K562 (cell line): ENCODE measurements at regions not wholly inside any gene's neighbourhood (a gene's known extent, or its start where the extent isn't known, plus 50 kb on each side); places are given as distances from the start of the nearest gene placed in this dataset.

Experiments
- ARHGAP35 ChIP-seq: fragments of 450-650 bp; IDR thresholded peaks from 2 replicates; pipeline ENCODE4 v1.6.1; 2018; ENCODE audit not compliant: partially characterized antibody
- ARID2 ChIP-seq: fragments of 450-650 bp; IDR thresholded peaks from 2 replicates; pipeline ENCODE4 v1.6.1; 2017; ENCODE audit warnings: antibody characterized with exemption, mild to moderate bottlenecking
- ATF7 ChIP-seq: fragments of 450-650 bp; IDR thresholded peaks from 2 replicates; pipeline ENCODE4 v1.7.1; 2014; ENCODE audit warnings: mild to moderate bottlenecking, moderate library complexity
- FOXA1 ChIP-seq: fragments of 450-650 bp; IDR thresholded peaks from 2 replicates; pipeline ENCODE4 v1.6.1; 2016; ENCODE audit warnings: mild to moderate bottlenecking, borderline replicate concordance
- FOXM1 ChIP-seq, 2 experiments: fragments of 450-650 bp in 1 of 2; sonication (generic) in 1 of 2; formaldehyde crosslinking in 1 of 2; IDR thresholded peaks; 2 replicates each; pipeline versions ENCODE4 v1.6.1 to v1.9.0; 2017 to 2022; ENCODE audit warnings: low read depth in 2 of 2, mild to moderate bottlenecking in 2 of 2, missing genetic modification reagents in 1 of 2, moderate library complexity in 1 of 2
- FUS ChIP-seq: fragments of 200-400 bp; formaldehyde crosslinking; optimal IDR thresholded peaks from 2 replicates; pipeline ENCODE3; 2017; ENCODE audit warnings: low read depth, low read length
- NFIC ChIP-seq: fragments of 450-650 bp; IDR thresholded peaks from 2 replicates; pipeline ENCODE4 v1.6.1; 2017; ENCODE audit warnings: mild to moderate bottlenecking, inconsistent platforms
- NR2C2 ChIP-seq, 2 experiments: fragments of 200-800 bp in 1 of 2; sonication (Bioruptor generic) in 1 of 2; sonication (generic) in 1 of 2; formaldehyde crosslinking in 1 of 2; IDR thresholded peaks; 2 replicates each; pipeline versions ENCODE4 v1.6.1 to v1.8.0; 2016 to 2022; ENCODE audit warnings: mild to moderate bottlenecking in 1 of 2, missing compliant biosample characterization in 1 of 2, missing genetic modification characterization in 1 of 2, missing genetic modification reagents in 1 of 2
- TCF7 ChIP-seq: sonication (generic); IDR thresholded peaks from 2 replicates; pipeline ENCODE4 v1.6.1; 2016; ENCODE audit warnings: antibody characterized with exemption, borderline replicate concordance
- TSC22D4 ChIP-seq: fragments of 450-650 bp; IDR thresholded peaks from 2 replicates; pipeline ENCODE4 v1.6.1; 2016; ENCODE audit warnings: missing genetic modification characterization, missing biosample characterization, control low read depth
- TF ChIP-seq, protein P1 (sequence below): sonication (generic); formaldehyde crosslinking; IDR thresholded peaks from 2 replicates; pipeline ENCODE4 v1.8.0; 2022; ENCODE audit warnings: mild to moderate bottlenecking, missing genetic modification reagents
- TF ChIP-seq, protein P2 (sequence below): fragments of 250-450 bp; sonication (Bioruptor Pico); IDR thresholded peaks from 2 replicates; pipeline ENCODE4 v1.5.0; 2021
- TF ChIP-seq, protein P3 (sequence below), 2 experiments: fragments of 450-650 bp in 1 of 2; sonication (generic) in 1 of 2; formaldehyde crosslinking in 1 of 2; IDR thresholded peaks; 2 replicates each; pipeline versions ENCODE4 v1.7.1 to v1.9.0; 2016 to 2022; ENCODE audit warnings: inconsistent platforms in 1 of 2, mild to moderate bottlenecking in 1 of 2, missing genetic modification reagents in 1 of 2
- TF ChIP-seq, protein P4 (sequence below), 3 experiments: IDR thresholded peaks in 2 of 3; conservative IDR thresholded peaks in 1 of 3; 2 replicates each; pipeline ENCODE4 v1.5.1; 2011 to 2012; ENCODE audit warnings: low read length in 3 of 3, mild to moderate bottlenecking in 3 of 3, control low read depth in 2 of 3, improper control_type of control experiment in 1 of 3, inconsistent platforms in 1 of 3, low read depth in 1 of 3, mixed read lengths in 1 of 3, moderate library complexity in 1 of 3; ENCODE audit not compliant: insufficient read depth in 2 of 3

DNA sequence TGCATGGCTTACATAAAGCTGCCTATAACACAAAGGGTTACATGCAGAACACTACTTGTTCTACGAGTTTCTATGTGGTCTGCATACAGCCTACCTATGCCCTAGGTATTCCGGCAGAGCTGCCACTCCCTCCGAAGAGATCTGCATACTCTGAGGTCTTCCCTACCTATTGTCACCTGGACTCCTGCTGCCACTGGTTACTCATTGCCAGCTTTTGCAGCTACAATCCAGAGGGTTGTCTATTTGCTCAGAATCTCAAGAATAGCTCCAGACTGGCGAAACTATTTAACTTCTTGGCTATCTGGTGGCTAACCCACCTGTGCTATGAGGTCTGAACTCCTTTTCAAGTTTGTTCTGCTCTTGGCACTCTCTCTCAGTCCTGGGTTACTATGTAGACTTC, 323.3 kb downstream of the BMP2 start:
- TF ChIP-seq ARHGAP35 = no peak
- TF ChIP-seq, protein P1, sequence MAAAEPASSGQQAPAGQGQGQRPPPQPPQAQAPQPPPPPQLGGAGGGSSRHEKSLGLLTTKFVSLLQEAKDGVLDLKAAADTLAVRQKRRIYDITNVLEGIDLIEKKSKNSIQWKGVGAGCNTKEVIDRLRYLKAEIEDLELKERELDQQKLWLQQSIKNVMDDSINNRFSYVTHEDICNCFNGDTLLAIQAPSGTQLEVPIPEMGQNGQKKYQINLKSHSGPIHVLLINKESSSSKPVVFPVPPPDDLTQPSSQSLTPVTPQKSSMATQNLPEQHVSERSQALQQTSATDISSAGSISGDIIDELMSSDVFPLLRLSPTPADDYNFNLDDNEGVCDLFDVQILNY = no peak
- TF ChIP-seq FUS = no peak
- TF ChIP-seq FOXM1 (IDR thresholded peaks at IDR 0.05; ENCODE audit: low read depth) = no peak
- TF ChIP-seq FOXM1 (CRISPR knock-in tag; IDR thresholded peaks at IDR 0.05; ENCODE audit: low read depth) = no peak
- TF ChIP-seq ATF7 = no peak
- TF ChIP-seq ARID2 = no peak
- no peak for TF ChIP-seq NFIC
- TF ChIP-seq, protein P2, sequence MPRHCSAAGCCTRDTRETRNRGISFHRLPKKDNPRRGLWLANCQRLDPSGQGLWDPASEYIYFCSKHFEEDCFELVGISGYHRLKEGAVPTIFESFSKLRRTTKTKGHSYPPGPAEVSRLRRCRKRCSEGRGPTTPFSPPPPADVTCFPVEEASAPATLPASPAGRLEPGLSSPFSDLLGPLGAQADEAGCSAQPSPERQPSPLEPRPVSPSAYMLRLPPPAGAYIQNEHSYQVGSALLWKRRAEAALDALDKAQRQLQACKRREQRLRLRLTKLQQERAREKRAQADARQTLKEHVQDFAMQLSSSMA (CRISPR knock-in tag) = no peak
- no peak for TF ChIP-seq FOXA1
- TF ChIP-seq TSC22D4 (tag) = no peak
- TF ChIP-seq, protein P3, sequence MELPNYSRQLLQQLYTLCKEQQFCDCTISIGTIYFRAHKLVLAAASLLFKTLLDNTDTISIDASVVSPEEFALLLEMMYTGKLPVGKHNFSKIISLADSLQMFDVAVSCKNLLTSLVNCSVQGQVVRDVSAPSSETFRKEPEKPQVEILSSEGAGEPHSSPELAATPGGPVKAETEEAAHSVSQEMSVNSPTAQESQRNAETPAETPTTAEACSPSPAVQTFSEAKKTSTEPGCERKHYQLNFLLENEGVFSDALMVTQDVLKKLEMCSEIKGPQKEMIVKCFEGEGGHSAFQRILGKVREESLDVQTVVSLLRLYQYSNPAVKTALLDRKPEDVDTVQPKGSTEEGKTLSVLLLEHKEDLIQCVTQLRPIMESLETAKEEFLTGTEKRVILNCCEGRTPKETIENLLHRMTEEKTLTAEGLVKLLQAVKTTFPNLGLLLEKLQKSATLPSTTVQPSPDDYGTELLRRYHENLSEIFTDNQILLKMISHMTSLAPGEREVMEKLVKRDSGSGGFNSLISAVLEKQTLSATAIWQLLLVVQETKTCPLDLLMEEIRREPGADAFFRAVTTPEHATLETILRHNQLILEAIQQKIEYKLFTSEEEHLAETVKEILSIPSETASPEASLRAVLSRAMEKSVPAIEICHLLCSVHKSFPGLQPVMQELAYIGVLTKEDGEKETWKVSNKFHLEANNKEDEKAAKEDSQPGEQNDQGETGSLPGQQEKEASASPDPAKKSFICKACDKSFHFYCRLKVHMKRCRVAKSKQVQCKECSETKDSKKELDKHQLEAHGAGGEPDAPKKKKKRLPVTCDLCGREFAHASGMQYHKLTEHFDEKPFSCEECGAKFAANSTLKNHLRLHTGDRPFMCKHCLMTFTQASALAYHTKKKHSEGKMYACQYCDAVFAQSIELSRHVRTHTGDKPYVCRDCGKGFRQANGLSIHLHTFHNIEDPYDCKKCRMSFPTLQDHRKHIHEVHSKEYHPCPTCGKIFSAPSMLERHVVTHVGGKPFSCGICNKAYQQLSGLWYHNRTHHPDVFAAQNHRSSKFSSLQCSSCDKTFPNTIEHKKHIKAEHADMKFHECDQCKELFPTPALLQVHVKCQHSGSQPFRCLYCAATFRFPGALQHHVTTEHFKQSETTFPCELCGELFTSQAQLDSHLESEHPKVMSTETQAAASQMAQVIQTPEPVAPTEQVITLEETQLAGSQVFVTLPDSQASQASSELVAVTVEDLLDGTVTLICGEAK (IDR thresholded peaks at IDR 0.05) = no peak
- TF ChIP-seq, protein P3 (CRISPR knock-in tag; IDR thresholded peaks at IDR 0.05) = no peak
- TF ChIP-seq, protein P4, sequence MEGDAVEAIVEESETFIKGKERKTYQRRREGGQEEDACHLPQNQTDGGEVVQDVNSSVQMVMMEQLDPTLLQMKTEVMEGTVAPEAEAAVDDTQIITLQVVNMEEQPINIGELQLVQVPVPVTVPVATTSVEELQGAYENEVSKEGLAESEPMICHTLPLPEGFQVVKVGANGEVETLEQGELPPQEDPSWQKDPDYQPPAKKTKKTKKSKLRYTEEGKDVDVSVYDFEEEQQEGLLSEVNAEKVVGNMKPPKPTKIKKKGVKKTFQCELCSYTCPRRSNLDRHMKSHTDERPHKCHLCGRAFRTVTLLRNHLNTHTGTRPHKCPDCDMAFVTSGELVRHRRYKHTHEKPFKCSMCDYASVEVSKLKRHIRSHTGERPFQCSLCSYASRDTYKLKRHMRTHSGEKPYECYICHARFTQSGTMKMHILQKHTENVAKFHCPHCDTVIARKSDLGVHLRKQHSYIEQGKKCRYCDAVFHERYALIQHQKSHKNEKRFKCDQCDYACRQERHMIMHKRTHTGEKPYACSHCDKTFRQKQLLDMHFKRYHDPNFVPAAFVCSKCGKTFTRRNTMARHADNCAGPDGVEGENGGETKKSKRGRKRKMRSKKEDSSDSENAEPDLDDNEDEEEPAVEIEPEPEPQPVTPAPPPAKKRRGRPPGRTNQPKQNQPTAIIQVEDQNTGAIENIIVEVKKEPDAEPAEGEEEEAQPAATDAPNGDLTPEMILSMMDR (IDR thresholded peaks at IDR 0.05 in 2 of 3, conservative IDR thresholded peaks at IDR 0.05 in 1 of 3; ENCODE audit: insufficient read depth in 2 of 3, low read depth in 1 of 3, low read length in 3 of 3) = no peak
- no peak for TF ChIP-seq TCF7
- TF ChIP-seq NR2C2 (CRISPR knock-in tag; IDR thresholded peaks at IDR 0.05) = no peak
- no peak for TF ChIP-seq NR2C2 (tag; IDR thresholded peaks at IDR 0.05)
